ENCODE measurements at regions not wholly inside any gene's neighbourhood (a gene's known extent, or its start where the extent isn't known, plus 50 kb on each side); places are given as distances from the start of the nearest gene placed in this dataset.

DNA sequence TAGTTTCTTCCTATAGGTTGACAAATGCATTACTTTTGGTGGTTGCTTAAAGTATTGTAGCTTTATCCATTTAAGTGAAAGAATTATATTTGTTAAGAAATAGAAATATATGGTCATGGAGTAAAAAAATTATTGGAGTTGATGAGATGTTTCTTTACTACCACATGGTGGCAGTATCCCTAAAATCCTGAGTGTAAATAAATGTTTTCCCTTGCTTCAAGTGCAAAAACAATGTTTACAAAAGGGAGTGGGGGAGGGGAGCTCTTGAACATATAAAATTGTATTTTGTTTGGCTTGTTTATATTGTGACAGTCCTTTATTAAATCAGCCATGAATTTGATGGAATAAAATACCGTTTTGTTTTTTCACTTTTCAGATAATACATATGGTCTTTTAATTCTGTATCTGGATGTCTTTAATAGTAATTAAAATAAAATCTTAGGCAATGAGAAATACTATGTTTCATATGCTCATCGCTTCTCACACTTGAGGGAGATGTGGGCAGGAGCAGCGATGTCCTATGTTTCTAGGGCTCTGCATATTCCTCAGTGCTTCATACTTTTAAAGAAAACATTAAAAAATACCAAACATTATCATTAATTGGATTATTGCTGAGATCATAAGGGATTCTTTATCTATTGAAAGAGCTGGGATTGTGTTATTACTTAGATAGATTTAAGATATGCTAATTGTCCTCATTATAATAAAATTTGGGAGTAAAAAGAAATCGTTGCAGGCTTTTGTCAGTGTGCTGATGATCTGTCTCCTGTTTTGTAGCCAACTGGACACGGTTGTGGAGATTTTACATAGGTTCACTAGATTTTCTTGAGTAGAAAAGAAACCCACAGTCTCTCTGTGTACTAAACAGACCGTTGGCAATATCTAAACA lies 349.7 kb downstream of the TUSC7 start:
- Histone ChIP-seq H3K9me2 (replicated peaks; ENCODE audit: insufficient read depth, low read length) (no peaks in the 10 kb centered on the region), H3K79me2 (ENCODE audit: low read length) (no peaks in the 10 kb centered on the region), H3K4me3 (ENCODE audit: low read length) (no peak overlapping the region), H3K4me1 (ENCODE audit: low read length) (no peaks in the 10 kb centered on the region), H3K4me2 (ENCODE audit: low read depth, low read length) (no peak overlapping the region), H3K27ac (ENCODE audit: low read length) (no peak overlapping the region), H4K20me1 (ENCODE audit: insufficient read depth, low read length) (no peaks in the 10 kb centered on the region), H3F3A (ENCODE audit: insufficient read depth, low read length) (no peaks in the 10 kb centered on the region), H3K36me3 (replicated peaks; ENCODE audit: insufficient read depth, low read length) (no peaks in the 10 kb centered on the region), H3K9me3 (replicated peaks; ENCODE audit: insufficient read depth, low read length) (no peaks in the 10 kb centered on the region), H2AFZ (ENCODE audit: low read length) (no peak overlapping the region), H3K27me3 (replicated peaks; ENCODE audit: insufficient read depth, low read length) (no peaks in the 10 kb centered on the region), H3K9ac (ENCODE audit: low read length) (no peak overlapping the region)
- DNase-seq, result peak; percentile 54
- no peak for TF ChIP-seq EZH2 (optimal IDR thresholded peaks at IDR 0.05; ENCODE audit: low read depth, low read length)
- TF ChIP-seq, protein P1, sequence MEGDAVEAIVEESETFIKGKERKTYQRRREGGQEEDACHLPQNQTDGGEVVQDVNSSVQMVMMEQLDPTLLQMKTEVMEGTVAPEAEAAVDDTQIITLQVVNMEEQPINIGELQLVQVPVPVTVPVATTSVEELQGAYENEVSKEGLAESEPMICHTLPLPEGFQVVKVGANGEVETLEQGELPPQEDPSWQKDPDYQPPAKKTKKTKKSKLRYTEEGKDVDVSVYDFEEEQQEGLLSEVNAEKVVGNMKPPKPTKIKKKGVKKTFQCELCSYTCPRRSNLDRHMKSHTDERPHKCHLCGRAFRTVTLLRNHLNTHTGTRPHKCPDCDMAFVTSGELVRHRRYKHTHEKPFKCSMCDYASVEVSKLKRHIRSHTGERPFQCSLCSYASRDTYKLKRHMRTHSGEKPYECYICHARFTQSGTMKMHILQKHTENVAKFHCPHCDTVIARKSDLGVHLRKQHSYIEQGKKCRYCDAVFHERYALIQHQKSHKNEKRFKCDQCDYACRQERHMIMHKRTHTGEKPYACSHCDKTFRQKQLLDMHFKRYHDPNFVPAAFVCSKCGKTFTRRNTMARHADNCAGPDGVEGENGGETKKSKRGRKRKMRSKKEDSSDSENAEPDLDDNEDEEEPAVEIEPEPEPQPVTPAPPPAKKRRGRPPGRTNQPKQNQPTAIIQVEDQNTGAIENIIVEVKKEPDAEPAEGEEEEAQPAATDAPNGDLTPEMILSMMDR (IDR thresholded peaks at IDR 0.05; ENCODE audit: low read length), result peak; percentile 50

DNA sequence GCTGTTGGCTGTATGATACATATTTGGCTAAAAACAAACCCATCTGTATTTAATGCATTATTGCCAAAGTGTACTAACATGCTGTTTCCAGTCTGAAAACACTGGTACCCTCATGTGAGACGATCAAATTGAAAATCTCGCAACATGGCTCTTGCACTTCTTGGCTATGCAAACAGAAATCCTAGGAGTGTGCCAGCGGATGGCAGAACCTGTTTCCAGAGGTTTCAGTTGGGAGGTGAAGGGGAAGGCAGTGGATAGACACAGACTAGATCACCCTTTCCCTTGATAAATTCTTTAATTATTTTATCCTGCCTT lies 350.3 kb downstream of the TUSC7 start:
- DNase-seq, result no peak
- Histone ChIP-seq H3F3A (ENCODE audit: insufficient read depth, low read length) (no peaks in the 10 kb centered on the region), H3K27me3 (replicated peaks; ENCODE audit: insufficient read depth, low read length) (no peaks in the 10 kb centered on the region), H3K4me2 (ENCODE audit: low read depth, low read length) (no peak overlapping the region), H3K9ac (ENCODE audit: low read length) (no peak overlapping the region), H3K4me1 (ENCODE audit: low read length) (no peaks in the 10 kb centered on the region), H3K9me3 (replicated peaks; ENCODE audit: insufficient read depth, low read length) (no peaks in the 10 kb centered on the region), H3K4me3 (ENCODE audit: low read length) (no peak overlapping the region), H3K79me2 (ENCODE audit: low read length) (no peaks in the 10 kb centered on the region), H2AFZ (ENCODE audit: low read length) (no peak overlapping the region), H4K20me1 (ENCODE audit: insufficient read depth, low read length) (no peaks in the 10 kb centered on the region), H3K27ac (ENCODE audit: low read length) (no peak overlapping the region), H3K9me2 (replicated peaks; ENCODE audit: insufficient read depth, low read length) (no peaks in the 10 kb centered on the region), H3K36me3 (replicated peaks; ENCODE audit: insufficient read depth, low read length) (no peaks in the 10 kb centered on the region)
- TF ChIP-seq, protein P1 (IDR thresholded peaks at IDR 0.05; ENCODE audit: low read length), result no peak
- TF ChIP-seq EZH2 (optimal IDR thresholded peaks at IDR 0.05; ENCODE audit: low read depth, low read length) (no peak), EZH2phosphoT487 (IDR thresholded peaks at IDR 0.05; ENCODE audit: low read length) (no peak)

DNA sequence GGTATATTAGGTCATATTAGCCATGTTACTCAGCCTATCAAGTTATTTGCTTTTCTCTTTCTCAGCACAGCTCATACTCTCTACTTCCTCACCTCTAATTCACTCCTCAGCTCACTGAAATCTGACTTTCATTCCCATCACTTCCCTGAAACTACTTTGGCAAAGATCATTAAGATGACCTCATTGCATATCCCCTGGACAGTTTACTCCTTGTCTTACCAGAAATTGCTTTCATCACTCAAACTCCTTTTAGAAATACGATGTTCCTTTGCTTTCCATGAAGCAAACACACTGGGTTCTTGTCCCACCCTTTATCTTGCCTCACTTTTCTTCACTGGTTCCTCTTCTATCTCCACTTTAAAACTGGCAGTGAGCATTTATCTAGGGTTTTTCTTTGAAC lies 354.4 kb downstream of the TUSC7 start:
- Histone ChIP-seq H3K4me2 (ENCODE audit: low read depth, low read length) (no peak overlapping the region), H3K9ac (ENCODE audit: low read length) (no peak overlapping the region), H3K27me3 (replicated peaks; ENCODE audit: insufficient read depth, low read length) (no peaks in the 10 kb centered on the region), H4K20me1 (ENCODE audit: insufficient read depth, low read length) (no peaks in the 10 kb centered on the region), H3K27ac (ENCODE audit: low read length) (no peak overlapping the region), H3K4me1 (ENCODE audit: low read length) (no peaks in the 10 kb centered on the region), H3F3A (ENCODE audit: insufficient read depth, low read length) (no peaks in the 10 kb centered on the region), H3K9me2 (replicated peaks; ENCODE audit: insufficient read depth, low read length) (no peaks in the 10 kb centered on the region), H3K36me3 (replicated peaks; ENCODE audit: insufficient read depth, low read length) (no peaks in the 10 kb centered on the region), H3K79me2 (ENCODE audit: low read length) (no peaks in the 10 kb centered on the region), H3K4me3 (ENCODE audit: low read length) (no peak overlapping the region), H2AFZ (ENCODE audit: low read length) (no peak overlapping the region), H3K9me3 (replicated peaks; ENCODE audit: insufficient read depth, low read length) (no peaks in the 10 kb centered on the region)
- TF ChIP-seq EZH2phosphoT487 (IDR thresholded peaks at IDR 0.05; ENCODE audit: low read length) (no peak), EZH2 (optimal IDR thresholded peaks at IDR 0.05; ENCODE audit: low read depth, low read length) (no peak)
- DNase-seq, result no peak

DNA sequence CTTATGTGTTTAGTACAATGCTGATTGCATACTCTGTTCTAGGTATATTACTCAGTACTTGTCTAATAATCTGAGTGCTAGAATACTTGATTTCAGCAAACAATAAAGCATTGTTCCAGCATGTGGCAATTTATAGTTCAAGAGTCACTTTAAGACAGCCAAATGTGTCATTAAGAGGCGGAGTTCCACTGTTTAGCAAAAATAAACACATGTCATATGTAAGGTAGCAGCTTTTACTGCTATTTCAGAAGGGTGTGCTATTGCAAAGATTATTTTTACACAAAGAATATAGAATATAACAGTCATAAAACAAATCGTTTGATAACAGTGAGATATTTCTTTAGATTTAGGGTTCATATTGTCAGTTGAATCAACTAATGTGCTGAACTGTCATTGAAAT lies 358.7 kb downstream of the TUSC7 start:
- Histone ChIP-seq H3K36me3 (replicated peaks; ENCODE audit: insufficient read depth, low read length) (no peaks in the 10 kb centered on the region), H3K4me3 (ENCODE audit: low read length) (no peak overlapping the region), H4K20me1 (ENCODE audit: insufficient read depth, low read length) (no peaks in the 10 kb centered on the region), H2AFZ (ENCODE audit: low read length) (no peak overlapping the region), H3K79me2 (ENCODE audit: low read length) (no peaks in the 10 kb centered on the region), H3K9me3 (replicated peaks; ENCODE audit: insufficient read depth, low read length) (no peaks in the 10 kb centered on the region), H3F3A (ENCODE audit: insufficient read depth, low read length) (no peaks in the 10 kb centered on the region), H3K4me1 (ENCODE audit: low read length) (no peaks in the 10 kb centered on the region), H3K4me2 (ENCODE audit: low read depth, low read length) (no peak overlapping the region), H3K27ac (ENCODE audit: low read length) (no peak overlapping the region), H3K9me2 (replicated peaks; ENCODE audit: insufficient read depth, low read length) (no peaks in the 10 kb centered on the region), H3K27me3 (replicated peaks; ENCODE audit: insufficient read depth, low read length) (no peaks in the 10 kb centered on the region), H3K9ac (ENCODE audit: low read length) (no peak overlapping the region)
- DNase-seq, result no peak
- TF ChIP-seq EZH2 (optimal IDR thresholded peaks at IDR 0.05; ENCODE audit: low read depth, low read length) (no peak), EZH2phosphoT487 (IDR thresholded peaks at IDR 0.05; ENCODE audit: low read length) (no peak)
- TF ChIP-seq, protein P1 (IDR thresholded peaks at IDR 0.05; ENCODE audit: low read length), result no peak

All from MM.1S (cell line).